Sigmoid colon (tissue), 6 donors: ENCODE measurements at regions not wholly inside any gene's neighbourhood (a gene's known extent, or its start where the extent isn't known, plus 50 kb on each side); places are given as distances from the start of the nearest gene placed in this dataset.

ENCODE experiments used
- DNase-seq: peaks from one replicate; pipeline ENCODE4 v3.0.0-alpha.2; 2019
- H3K27ac ChIP-seq, 4 donors: fragments of 200-600 bp; sonication (generic); one replicate each; pipeline ENCODE4 v1.5.1; 2016 to 2019; ENCODE audit warnings: mild to moderate bottlenecking in 1 of 4
- H3K27me3 ChIP-seq, 3 donors: fragments of 200-600 bp; sonication (generic); one replicate each; pipeline ENCODE4 v1.5.1; 2019; ENCODE audit warnings: mild to moderate bottlenecking in 1 of 3
- H3K36me3 ChIP-seq, 4 donors: fragments of 200-600 bp; sonication (generic); one replicate each; pipeline ENCODE4 v1.5.1; 2016 to 2019
- H3K4me1 ChIP-seq, 4 donors: fragments of 200-600 bp; sonication (generic); one replicate each; pipeline ENCODE4 v1.5.1; 2017 to 2019
- H3K4me3 ChIP-seq, 4 donors: fragments of 200-600 bp; sonication (generic); one replicate each; pipeline ENCODE4 v1.5.1; 2017 to 2019; ENCODE audit warnings: mild to moderate bottlenecking in 2 of 4, moderate library complexity in 1 of 4
- H3K9me3 ChIP-seq, 4 donors: fragments of 200-600 bp in 3 of 4; sonication (generic) in 3 of 4; one replicate each; pipeline versions ENCODE4 v1.5.1 to v1.6.1; 2013 to 2019
- EP300 ChIP-seq, 4 donors: sonication (generic); formaldehyde crosslinking; IDR thresholded peaks; one replicate each; pipeline ENCODE4 v1.6.1; 2017; ENCODE audit warnings: antibody characterized with exemption in 4 of 4
- POLR2A ChIP-seq, 2 donors: fragments of 450-650 bp; IDR thresholded peaks; one replicate each; pipeline ENCODE4 v1.6.1; 2016; ENCODE audit warnings: antibody characterized with exemption in 2 of 2, mild to moderate bottlenecking in 2 of 2, moderate library complexity in 2 of 2
- POLR2AphosphoS5 ChIP-seq, 4 donors: sonication (generic); formaldehyde crosslinking; IDR thresholded peaks; one replicate each; pipeline ENCODE4 v1.6.1; 2017; ENCODE audit warnings: antibody characterized with exemption in 4 of 4
- WGBS, 2 donors: extraction: QIAGEN DNeasy Blood & Tissue Kit; methylation state at CpG; one replicate each; pipeline ENCODE4 v1.1.7; 2013; 5-methylcytosine and 5-hydroxymethylcytosine counted together
- intact Hi-C: fragments of 100-400 bp; cut with DNase I; formaldehyde crosslinking; loops from one replicate; pipeline ENCODE4 v1.15.1; 2023
- TF ChIP-seq, protein P1 (sequence below), 4 experiments: fragments of 450-650 bp in 3 of 4; fragments of 200-600 bp in 1 of 4; IDR thresholded peaks; one replicate each; pipeline ENCODE4 v1.5.1; 2016 to 2019; ENCODE audit warnings: antibody characterized with exemption in 4 of 4, mild to moderate bottlenecking in 3 of 4, moderate library complexity in 2 of 4
- donor health status: healthy with polysubstance abuse.
- donor health status: healthy.

DNA sequence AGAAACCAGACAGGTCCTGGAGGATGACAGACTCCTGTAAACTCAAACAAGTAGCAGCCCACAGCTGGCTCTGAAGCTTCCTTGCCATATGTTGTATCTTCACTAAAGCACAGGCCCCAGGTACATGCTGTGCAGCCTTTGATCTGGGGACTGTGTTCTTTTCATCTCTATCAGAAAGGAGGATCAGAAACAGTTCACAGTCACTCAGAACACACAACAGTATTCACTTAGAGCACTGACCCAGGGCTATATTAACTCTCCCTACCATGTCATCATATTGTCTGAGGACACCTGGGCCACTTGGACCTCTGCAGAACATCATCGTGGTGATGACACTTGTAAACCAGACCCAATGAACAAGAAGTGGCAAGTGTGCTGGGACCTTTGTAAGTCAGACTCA lies 222.0 kb downstream of the SETD4 start:
- intact Hi-C loops, result no loop called here
- Histone ChIP-seq H3K4me1 (no peaks in the 10 kb centered on the region), H3K27me3 (no peaks in the 10 kb centered on the region), H3K9me3 (no peaks in the 10 kb centered on the region), H3K27ac (no peak overlapping the region), H3K36me3 (no peaks in the 10 kb centered on the region), H3K4me3 (no peak overlapping the region)
- no peak for DNase-seq
- TF ChIP-seq, protein P1, sequence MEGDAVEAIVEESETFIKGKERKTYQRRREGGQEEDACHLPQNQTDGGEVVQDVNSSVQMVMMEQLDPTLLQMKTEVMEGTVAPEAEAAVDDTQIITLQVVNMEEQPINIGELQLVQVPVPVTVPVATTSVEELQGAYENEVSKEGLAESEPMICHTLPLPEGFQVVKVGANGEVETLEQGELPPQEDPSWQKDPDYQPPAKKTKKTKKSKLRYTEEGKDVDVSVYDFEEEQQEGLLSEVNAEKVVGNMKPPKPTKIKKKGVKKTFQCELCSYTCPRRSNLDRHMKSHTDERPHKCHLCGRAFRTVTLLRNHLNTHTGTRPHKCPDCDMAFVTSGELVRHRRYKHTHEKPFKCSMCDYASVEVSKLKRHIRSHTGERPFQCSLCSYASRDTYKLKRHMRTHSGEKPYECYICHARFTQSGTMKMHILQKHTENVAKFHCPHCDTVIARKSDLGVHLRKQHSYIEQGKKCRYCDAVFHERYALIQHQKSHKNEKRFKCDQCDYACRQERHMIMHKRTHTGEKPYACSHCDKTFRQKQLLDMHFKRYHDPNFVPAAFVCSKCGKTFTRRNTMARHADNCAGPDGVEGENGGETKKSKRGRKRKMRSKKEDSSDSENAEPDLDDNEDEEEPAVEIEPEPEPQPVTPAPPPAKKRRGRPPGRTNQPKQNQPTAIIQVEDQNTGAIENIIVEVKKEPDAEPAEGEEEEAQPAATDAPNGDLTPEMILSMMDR (IDR thresholded peaks at IDR 0.05), result no peak
- TF ChIP-seq POLR2AphosphoS5 (IDR thresholded peaks at IDR 0.05) (no peak), EP300 (IDR thresholded peaks at IDR 0.05) (no peak), POLR2A (IDR thresholded peaks at IDR 0.05) (no peak)
- WGBS, 2 donors, result 55 to 65% methylated on average over 1 of the region's 1 CpG

DNA sequence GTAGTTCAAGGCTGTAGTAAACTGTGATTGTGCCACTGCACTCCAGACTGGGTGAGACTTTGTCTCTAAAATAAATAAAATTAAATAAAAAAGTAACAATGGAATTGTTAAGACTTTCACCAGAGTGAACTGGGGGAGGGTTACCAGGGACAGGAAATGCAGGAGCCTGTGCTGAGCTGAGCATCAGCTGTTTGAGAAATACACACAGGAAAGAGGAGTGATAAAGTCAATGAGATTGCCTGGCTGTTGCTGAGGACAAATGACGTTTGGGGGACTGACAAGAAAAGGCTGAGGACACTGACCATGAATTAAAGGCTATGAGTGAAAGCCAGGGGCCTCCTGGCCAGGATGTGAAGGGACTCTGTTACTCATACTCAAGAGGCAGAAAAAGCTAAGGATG lies 226.3 kb downstream of the SETD4 start:
- TF ChIP-seq POLR2AphosphoS5 (IDR thresholded peaks at IDR 0.05) (no peak), EP300 (IDR thresholded peaks at IDR 0.05) (no peak), POLR2A (IDR thresholded peaks at IDR 0.05) (no peak)
- TF ChIP-seq, protein P1 (IDR thresholded peaks at IDR 0.05), result no peak
- intact Hi-C loops, result no loop called here
- 14 to 35% methylated on average over 1 of the region's 1 CpG for WGBS, 2 donors

DNA sequence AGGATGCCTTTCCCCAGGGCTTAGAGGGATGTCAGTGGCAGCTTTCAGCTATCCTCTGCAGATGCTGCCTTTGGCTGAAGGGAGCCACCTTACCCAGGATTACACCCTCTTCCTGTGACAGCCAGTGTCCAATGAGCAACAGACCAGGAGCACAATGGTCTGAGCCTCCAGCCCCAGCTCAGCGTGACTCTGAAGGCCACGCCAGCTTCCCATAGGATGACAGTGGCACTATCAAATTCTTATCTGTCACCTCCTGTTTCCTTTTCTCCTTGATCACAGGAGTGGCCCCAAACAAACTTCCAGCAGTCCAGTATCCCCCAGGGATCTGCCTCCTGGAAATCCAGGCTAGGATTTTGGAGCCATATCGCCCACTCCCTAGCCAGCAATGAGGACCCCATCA lies 226.9 kb downstream of the SETD4 start:
- H3K27ac ChIP-seq, result no peak overlapping the region
- 78 to 83% methylated on average over 3 of the region's 3 CpGs for WGBS, 2 donors
- DNase-seq, result no peak
- no peaks in the 10 kb centered on the region for H3K36me3 ChIP-seq
- H3K4me1 ChIP-seq, result no peaks in the 10 kb centered on the region
- peaks cover 0 to 9% (median 0%) of the 10 kb centered on the region in 3 donors for H3K27me3 ChIP-seq
- H3K9me3 ChIP-seq, result no peaks in the 10 kb centered on the region
- intact Hi-C loops, result no loop called here
- no peak overlapping the region for H3K4me3 ChIP-seq
- TF ChIP-seq POLR2AphosphoS5 (IDR thresholded peaks at IDR 0.05) (no peak), EP300 (IDR thresholded peaks at IDR 0.05) (no peak), POLR2A (IDR thresholded peaks at IDR 0.05) (no peak)
- TF ChIP-seq, protein P1 (IDR thresholded peaks at IDR 0.05), result no peak

More for the DNA sequence above, 226.3 kb downstream of the SETD4 start:
- Histone ChIP-seq H3K4me1 (no peaks in the 10 kb centered on the region), H3K27ac (no peak overlapping the region), H3K4me3 (no peak overlapping the region), H3K27me3 (peaks cover 0 to 9% (median 0%) of the 10 kb centered on the region in 3 donors), H3K36me3 (no peaks in the 10 kb centered on the region), H3K9me3 (no peaks in the 10 kb centered on the region)
- DNase-seq, result no peak

DNA sequence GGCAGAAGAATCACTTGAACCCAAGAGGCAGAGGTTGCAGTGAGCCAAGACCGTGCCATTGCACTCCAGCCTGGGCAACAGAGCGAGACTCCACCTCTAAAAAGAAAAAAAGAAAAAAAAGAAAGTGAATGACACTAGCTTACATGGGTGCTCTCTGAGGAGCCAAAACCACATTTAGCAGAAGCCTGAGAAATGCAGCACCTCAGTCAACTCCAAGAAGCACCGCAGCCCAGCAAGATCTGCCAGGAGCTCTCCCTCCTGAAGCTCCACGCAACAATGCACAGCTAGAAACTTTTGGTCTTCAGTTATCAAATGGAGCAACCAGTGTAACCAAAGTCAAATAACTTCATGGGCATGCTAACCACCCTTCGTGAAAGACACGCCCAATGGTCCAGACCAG lies 229.1 kb downstream of the SETD4 start:
- Histone ChIP-seq H3K4me3 (no peak overlapping the region), H3K9me3 (no peaks in the 10 kb centered on the region), H3K27ac (no peak overlapping the region), H3K36me3 (no peaks in the 10 kb centered on the region), H3K4me1 (no peaks in the 10 kb centered on the region), H3K27me3 (peaks cover 0 to 9% (median 0%) of the 10 kb centered on the region in 3 donors)
- no peak for DNase-seq
- intact Hi-C loops, result no loop called here
- 87 to 90% methylated on average over 6 of the region's 6 CpGs for WGBS, 2 donors
- TF ChIP-seq EP300 (IDR thresholded peaks at IDR 0.05) (no peak), POLR2A (IDR thresholded peaks at IDR 0.05) (no peak), POLR2AphosphoS5 (IDR thresholded peaks at IDR 0.05) (no peak)
- TF ChIP-seq, protein P1 (IDR thresholded peaks at IDR 0.05), result no peak

DNA sequence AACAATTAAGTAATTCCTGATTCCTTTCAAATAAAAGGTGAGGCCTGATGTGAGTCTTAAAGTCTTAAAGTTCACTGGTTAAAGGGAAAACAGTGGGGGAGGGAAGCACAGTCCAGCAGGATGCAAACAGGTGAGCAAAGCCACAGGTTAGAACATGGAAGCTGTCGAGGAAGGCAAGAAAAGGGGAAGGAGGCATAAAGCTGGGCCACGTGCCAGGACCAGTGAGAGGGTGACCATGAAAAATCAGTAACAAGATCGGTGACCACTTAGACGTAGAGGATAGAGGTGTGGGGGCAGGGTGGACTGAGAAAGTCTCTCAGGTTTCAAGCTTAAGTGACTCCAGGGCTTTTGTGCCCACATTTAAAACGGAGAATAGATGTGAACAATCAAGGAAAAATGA lies 231.3 kb downstream of the SETD4 start:
- no peaks in the 10 kb centered on the region for H3K4me1 ChIP-seq
- no peaks in the 10 kb centered on the region for H3K9me3 ChIP-seq
- no peak overlapping the region for H3K27ac ChIP-seq
- no peak for DNase-seq
- no peaks in the 10 kb centered on the region for H3K36me3 ChIP-seq
- 17 to 24% methylated on average over 5 of the region's 5 CpGs for WGBS, 2 donors
- H3K4me3 ChIP-seq, result no peak overlapping the region
- intact Hi-C loops, result no loop called here
- no peak for TF ChIP-seq POLR2AphosphoS5 (IDR thresholded peaks at IDR 0.05)
- TF ChIP-seq, protein P1 (IDR thresholded peaks at IDR 0.05), result no peak
- no peak for TF ChIP-seq EP300 (IDR thresholded peaks at IDR 0.05)
- no peak for TF ChIP-seq POLR2A (IDR thresholded peaks at IDR 0.05)
- H3K27me3 ChIP-seq, result peaks cover 0 to 9% (median 0%) of the 10 kb centered on the region in 3 donors
